K562 (cell line): ENCODE measurements at regions not wholly inside any gene's neighbourhood (a gene's known extent, or its start where the extent isn't known, plus 50 kb on each side); places are given as distances from the start of the nearest gene placed in this dataset.

Source experiments
- HOMEZ ChIP-seq: fragments of 250-450 bp; sonication (Bioruptor Pico); IDR thresholded peaks from 2 replicates; pipeline ENCODE4 v1.4.0; 2020; ENCODE audit warnings: mild to moderate bottlenecking, moderate library complexity
- NR1H2 ChIP-seq: sonication (generic); formaldehyde crosslinking; IDR thresholded peaks from 2 replicates; pipeline ENCODE4 v1.4.0; 2020; ENCODE audit warnings: mild to moderate bottlenecking, missing genetic modification reagents
- SOX6 ChIP-seq: fragments of 450-650 bp; IDR thresholded peaks from 2 replicates; pipeline ENCODE4 v1.6.1; 2014; ENCODE audit warnings: mild to moderate bottlenecking
- STAG1 ChIP-seq: sonication (generic); formaldehyde crosslinking; IDR thresholded peaks from 2 replicates; pipeline ENCODE4 v1.5.0; 2020; ENCODE audit warnings: missing genetic modification reagents, borderline replicate concordance
- STAT5A ChIP-seq: IDR thresholded peaks from 2 replicates; pipeline ENCODE4 v1.6.1; 2012; ENCODE audit warnings: low read length, inconsistent platforms, borderline replicate concordance
- SUPT5H ChIP-seq: fragments of 450-650 bp; IDR thresholded peaks from 2 replicates; pipeline ENCODE4 v1.6.1; 2016
- TAF9B ChIP-seq: fragments of 450-650 bp; IDR thresholded peaks from 2 replicates; pipeline ENCODE4 v1.6.1; 2018; ENCODE audit warnings: mild to moderate bottlenecking; ENCODE audit not compliant: partially characterized antibody
- TEAD1 ChIP-seq, 2 experiments: fragments of 450-650 bp in 1 of 2; sonication (generic) in 1 of 2; formaldehyde crosslinking; IDR thresholded peaks; 2 replicates each; pipeline versions ENCODE4 v1.4.0 to v1.8.0; 2020 to 2022; ENCODE audit warnings: mild to moderate bottlenecking in 2 of 2, missing genetic modification reagents in 1 of 2
- THRB ChIP-seq: fragments of 450-650 bp; formaldehyde crosslinking; conservative IDR thresholded peaks from 2 replicates; pipeline ENCODE4 v1.4.0; 2022; ENCODE audit warnings: mild to moderate bottlenecking, missing genetic modification characterization
- YY1 ChIP-seq, 3 experiments: IDR thresholded peaks; 2 replicates each; pipeline ENCODE4 v1.6.1; 2011; ENCODE audit warnings: low read length in 2 of 3, mild to moderate bottlenecking in 2 of 3, moderate library complexity in 2 of 3, borderline replicate concordance in 1 of 3, control low read depth in 1 of 3, low read depth in 1 of 3; ENCODE audit not compliant: insufficient read depth in 3 of 3, insufficient replicate concordance in 2 of 3, control insufficient read depth in 1 of 3, insufficient read length in 1 of 3; ENCODE audit errors: extremely low read depth in 1 of 3
- ZBTB2 ChIP-seq: fragments of 450-650 bp; IDR thresholded peaks from 2 replicates; pipeline ENCODE4 v1.6.1; 2016; ENCODE audit warnings: antibody characterized with exemption
- ZBTB34 ChIP-seq: fragments of 250-450 bp; sonication (Bioruptor Pico); IDR thresholded peaks from 2 replicates; pipeline ENCODE4 v1.8.0; 2021; ENCODE audit warnings: mild to moderate bottlenecking, moderate library complexity
- ZNF124 ChIP-seq: sonication (generic); formaldehyde crosslinking; IDR thresholded peaks from 2 replicates; pipeline ENCODE4 v1.8.1; 2022; ENCODE audit warnings: missing genetic modification reagents
- ZNF277 ChIP-seq: fragments of 250-450 bp; sonication (Bioruptor Pico); IDR thresholded peaks from 2 replicates; pipeline ENCODE4 v1.8.0; 2022; ENCODE audit warnings: inconsistent platforms, mild to moderate bottlenecking, moderate library complexity, borderline replicate concordance
- ZNF586 ChIP-seq: fragments of 450-650 bp; formaldehyde crosslinking; conservative IDR thresholded peaks from 2 replicates; pipeline ENCODE4 v1.4.0; 2020; ENCODE audit warnings: mild to moderate bottlenecking, moderate library complexity

GRCh38 chrX:40176351-40177116 lies 78.8 kb upstream of the BCOR start (continued):
- TF ChIP-seq ZBTB2 (no peak), TAF9B (no peak), ZNF277 (no peak), YY1 (IDR thresholded peaks at IDR 0.05; ENCODE audit: borderline replicate concordance in 1 of 3, control insufficient read depth in 1 of 3, extremely low read depth in 1 of 3, insufficient read depth in 3 of 3, insufficient read length in 1 of 3, insufficient replicate concordance in 2 of 3, low read depth in 1 of 3, low read length in 2 of 3) (peak in 2 of 3 experiments; percentile 31 to 41), NR1H2 (CRISPR knock-in tag) (no peak), THRB (CRISPR knock-in tag) (no peak), ZNF124 (CRISPR knock-in tag) (no peak), STAT5A (no peak), STAG1 (CRISPR knock-in tag) (no peak), TEAD1 (CRISPR knock-in tag; IDR thresholded peaks at IDR 0.05) (no peak), SOX6 (no peak), SUPT5H (0 out of 2 replicates have a peak, but pooled peaks have one; percentile 2), ZNF586 (no peak), ZBTB34 (CRISPR knock-in tag) (no peak), HOMEZ (CRISPR knock-in tag) (no peak)
